ENCODE measurements at regions not wholly inside any gene's neighbourhood (a gene's known extent, or its start where the extent isn't known, plus 50 kb on each side); places are given as distances from the start of the nearest gene placed in this dataset.

DNA sequence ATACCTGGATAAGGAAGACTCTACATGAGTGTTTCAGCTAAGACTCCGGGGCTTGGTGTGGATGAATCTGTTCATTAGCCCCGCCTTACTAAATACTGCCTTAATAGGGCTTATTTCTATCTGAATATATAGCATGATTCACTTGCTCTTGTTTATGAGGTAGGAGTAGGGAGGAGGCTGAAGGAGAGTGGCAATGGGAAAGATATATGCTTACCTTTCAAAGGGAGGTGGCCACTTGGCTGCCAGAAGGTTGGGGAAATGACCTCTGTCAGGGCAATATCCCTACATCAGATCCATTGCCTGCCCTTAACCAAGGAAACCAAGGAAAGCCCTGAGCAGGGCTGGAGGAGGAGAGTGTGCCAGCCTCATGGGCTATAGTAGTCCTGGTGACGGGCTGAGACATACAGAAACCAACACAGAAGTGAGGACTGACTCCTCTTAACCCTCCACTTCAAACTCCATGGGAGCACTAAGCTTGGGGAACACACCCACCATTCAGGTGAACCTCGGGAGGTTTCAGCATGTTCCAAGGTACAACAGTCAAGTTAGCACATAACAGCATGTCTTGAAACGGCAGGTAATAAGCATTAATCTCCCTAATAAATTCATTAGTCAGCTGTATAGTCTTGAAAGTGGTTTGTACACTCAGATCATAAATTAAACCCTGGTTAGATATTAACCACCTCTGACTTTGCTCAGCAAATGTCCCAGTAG is 80.1 kb downstream of the EOMES start:
- Histone ChIP-seq H4K20me1 (replicated peaks; ENCODE audit: control insufficient read depth, extremely low read depth, insufficient read depth, low read length) (no peaks in the 10 kb centered on the region), H3K36me3 (ENCODE audit: control insufficient read depth in 2 of 2, extremely low read depth in 1 of 2, insufficient read depth in 2 of 2, low read length in 2 of 2) (no peaks in the 10 kb centered on the region), H3K79me2 (ENCODE audit: control insufficient read depth, insufficient read depth, low read length) (no peaks in the 10 kb centered on the region), H2AFZ (ENCODE audit: low read depth, low read length) (no peak overlapping the region), H3K9me1 (replicated peaks; ENCODE audit: control insufficient read depth, extremely low read depth, insufficient read depth, low read length) (no peaks in the 10 kb centered on the region), H3K9me3 (replicated peaks; ENCODE audit: control insufficient read depth, insufficient read depth, low read length) (no peaks in the 10 kb centered on the region), H3K9ac (replicated peaks; ENCODE audit: extremely low read depth, insufficient read depth, low read length) (no peak overlapping the region), H3K4me1 (ENCODE audit: control insufficient read depth, extremely low read depth, insufficient read depth, low read length) (no peaks in the 10 kb centered on the region), H3K27me3 (ENCODE audit: control insufficient read depth in 2 of 2, insufficient read depth in 2 of 2, low read length in 2 of 2) (no peaks in the 10 kb centered on the region), H3K4me2 (ENCODE audit: insufficient read depth, low read length) (no peak overlapping the region), H3K4me3 (replicated peaks in 1 of 3; ENCODE audit: insufficient read depth in 1 of 3, low read depth in 1 of 3, low read length in 3 of 3) (no peak overlapping the region), H3K27ac (ENCODE audit: insufficient read depth, low read depth, low read length) (no peak overlapping the region)
- intact Hi-C loops (cut with micrococcal nuclease) (no loop called here), dilution Hi-C loops (cut with MboI; ENCODE audit: extremely low pct_ligation_motif_present, low sequenced_read_pairs) (no loop called here)
- no peak for FAIRE-seq
- CTCF ChIA-PET: interaction anchor here (1.0 kb wide), 1 partner anchor 93 kb away, joined by 4 read pairs; no protein-coding TSS in a partner anchor
- POLR2A ChIA-PET: interaction anchor here (0.7 kb wide), 2 partner anchors 131 to 173 kb away, joined by 3 to 5 read pairs; no protein-coding TSS in a partner anchor
- no TSS peak for BruUV-seq (replicated peaks)
- DNase-seq (ENCODE audit: low read depth, low spot score): no peak
- no peak for TF ChIP-seq GATA2 (IDR thresholded peaks at IDR 0.05; ENCODE audit: insufficient read depth, insufficient read length, low read depth, low read length)

DNA sequence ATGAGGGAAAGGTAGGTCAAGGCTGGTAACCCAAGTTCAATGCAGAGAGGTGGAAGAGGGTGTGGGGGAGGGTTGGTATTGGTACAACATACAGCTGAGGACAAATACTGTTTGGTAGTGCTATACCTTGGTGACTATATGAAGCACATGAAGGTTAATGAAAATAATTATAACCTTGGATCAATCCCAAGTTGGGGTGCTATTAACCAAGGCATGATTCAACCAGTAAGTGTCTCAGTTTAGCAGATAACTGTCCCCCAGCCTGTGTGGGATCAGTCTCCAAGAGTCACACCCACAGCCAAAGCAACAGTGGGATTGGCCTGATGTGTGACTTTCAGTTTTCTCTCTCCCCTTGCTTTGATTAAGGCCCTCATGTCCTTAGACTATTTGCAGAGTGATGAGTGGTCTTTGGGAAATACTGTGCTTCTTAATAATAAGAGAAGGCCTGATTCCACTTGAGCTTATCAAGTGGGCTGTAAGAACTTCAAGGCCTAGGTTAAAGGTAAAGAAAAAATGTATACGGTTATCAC is 80.8 kb downstream of the EOMES start:
- intact Hi-C loops (cut with micrococcal nuclease) (no loop called here), dilution Hi-C loops (cut with MboI; ENCODE audit: extremely low pct_ligation_motif_present, low sequenced_read_pairs) (no loop called here)
- CTCF ChIA-PET: no interaction called here
- BruUV-seq (replicated peaks): no TSS peak
- no peak overlapping the region for H3K4me2 ChIP-seq (ENCODE audit: insufficient read depth, low read length)
- DNase-seq (ENCODE audit: low read depth, low spot score): no peak
- no peak overlapping the region for H2AFZ ChIP-seq (ENCODE audit: low read depth, low read length)
- no peaks in the 10 kb centered on the region for H3K27me3 ChIP-seq (ENCODE audit: control insufficient read depth in 2 of 2, insufficient read depth in 2 of 2, low read length in 2 of 2)
- H3K9me1 ChIP-seq (replicated peaks; ENCODE audit: control insufficient read depth, extremely low read depth, insufficient read depth, low read length): no peaks in the 10 kb centered on the region
- no peaks in the 10 kb centered on the region for H3K9me3 ChIP-seq (replicated peaks; ENCODE audit: control insufficient read depth, insufficient read depth, low read length)
- no peaks in the 10 kb centered on the region for H3K36me3 ChIP-seq (ENCODE audit: control insufficient read depth in 2 of 2, extremely low read depth in 1 of 2, insufficient read depth in 2 of 2, low read length in 2 of 2)
- TF ChIP-seq POLR2AphosphoS5 (IDR thresholded peaks at IDR 0.05; ENCODE audit: insufficient read depth, low read depth, low read length) (no peak), MYC (IDR thresholded peaks at IDR 0.05; ENCODE audit: low read depth, low read length) (no peak), FOS (IDR thresholded peaks at IDR 0.05; ENCODE audit: borderline replicate concordance, insufficient read depth, low read length) (no peak), GATA2 (IDR thresholded peaks at IDR 0.05; ENCODE audit: insufficient read depth, insufficient read length, low read depth, low read length) (no peak), EZH2 (IDR thresholded peaks at IDR 0.05; ENCODE audit: borderline replicate concordance, low read depth, low read length, severe bottlenecking) (no peak), JUN (IDR thresholded peaks at IDR 0.05; ENCODE audit: borderline replicate concordance, insufficient read depth, insufficient read length, low read depth) (no peak), POLR2A (IDR thresholded peaks at IDR 0.05; ENCODE audit: low read depth, low read length) (no peak)
- TF ChIP-seq, protein P1, sequence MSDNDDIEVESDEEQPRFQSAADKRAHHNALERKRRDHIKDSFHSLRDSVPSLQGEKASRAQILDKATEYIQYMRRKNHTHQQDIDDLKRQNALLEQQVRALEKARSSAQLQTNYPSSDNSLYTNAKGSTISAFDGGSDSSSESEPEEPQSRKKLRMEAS (IDR thresholded peaks at IDR 0.05; ENCODE audit: insufficient read depth, insufficient read length): no peak
- TF ChIP-seq, protein P2, sequence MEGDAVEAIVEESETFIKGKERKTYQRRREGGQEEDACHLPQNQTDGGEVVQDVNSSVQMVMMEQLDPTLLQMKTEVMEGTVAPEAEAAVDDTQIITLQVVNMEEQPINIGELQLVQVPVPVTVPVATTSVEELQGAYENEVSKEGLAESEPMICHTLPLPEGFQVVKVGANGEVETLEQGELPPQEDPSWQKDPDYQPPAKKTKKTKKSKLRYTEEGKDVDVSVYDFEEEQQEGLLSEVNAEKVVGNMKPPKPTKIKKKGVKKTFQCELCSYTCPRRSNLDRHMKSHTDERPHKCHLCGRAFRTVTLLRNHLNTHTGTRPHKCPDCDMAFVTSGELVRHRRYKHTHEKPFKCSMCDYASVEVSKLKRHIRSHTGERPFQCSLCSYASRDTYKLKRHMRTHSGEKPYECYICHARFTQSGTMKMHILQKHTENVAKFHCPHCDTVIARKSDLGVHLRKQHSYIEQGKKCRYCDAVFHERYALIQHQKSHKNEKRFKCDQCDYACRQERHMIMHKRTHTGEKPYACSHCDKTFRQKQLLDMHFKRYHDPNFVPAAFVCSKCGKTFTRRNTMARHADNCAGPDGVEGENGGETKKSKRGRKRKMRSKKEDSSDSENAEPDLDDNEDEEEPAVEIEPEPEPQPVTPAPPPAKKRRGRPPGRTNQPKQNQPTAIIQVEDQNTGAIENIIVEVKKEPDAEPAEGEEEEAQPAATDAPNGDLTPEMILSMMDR (IDR thresholded peaks at IDR 0.05; ENCODE audit: extremely low read depth in 1 of 2, insufficient read depth in 1 of 2, low read depth in 1 of 2, low read length in 2 of 2): no peak
- H3K4me1 ChIP-seq (ENCODE audit: control insufficient read depth, extremely low read depth, insufficient read depth, low read length): no peaks in the 10 kb centered on the region
- no peaks in the 10 kb centered on the region for H3K79me2 ChIP-seq (ENCODE audit: control insufficient read depth, insufficient read depth, low read length)
- H3K27ac ChIP-seq (ENCODE audit: insufficient read depth, low read depth, low read length): no peak overlapping the region
- H3K9ac ChIP-seq (replicated peaks; ENCODE audit: extremely low read depth, insufficient read depth, low read length): no peak overlapping the region
- POLR2A ChIA-PET: interaction anchor here (0.7 kb wide), 1 partner anchor 130 kb away, joined by 5 read pairs; no protein-coding TSS in a partner anchor
- FAIRE-seq: no peak
- H4K20me1 ChIP-seq (replicated peaks; ENCODE audit: control insufficient read depth, extremely low read depth, insufficient read depth, low read length): no peaks in the 10 kb centered on the region
- no peak overlapping the region for H3K4me3 ChIP-seq (replicated peaks in 1 of 3; ENCODE audit: insufficient read depth in 1 of 3, low read depth in 1 of 3, low read length in 3 of 3)

Measured in endothelial cell of umbilical vein (primary cell).